Hepatocyte (in vitro differentiated cells): ENCODE measurements at regions not wholly inside any gene's neighbourhood (a gene's known extent, or its start where the extent isn't known, plus 50 kb on each side); places are given as distances from the start of the nearest gene placed in this dataset.

Experiments
- DNase-seq: peaks from one replicate; pipeline ENCODE4 v3.0.0-alpha.2; 2016; ENCODE audit warnings: low spot score
- H2AFZ ChIP-seq: fragments of 200-600 bp; sonication (generic); 2 replicates; pipeline ENCODE4 v1.6.0; 2016; ENCODE audit warnings: antibody characterized with exemption, mild to moderate bottlenecking
- H3K27ac ChIP-seq: fragments of 200-600 bp; sonication (generic); 2 replicates; pipeline ENCODE4 v1.5.1; 2016; ENCODE audit warnings: mild to moderate bottlenecking
- H3K27me3 ChIP-seq: fragments of 200-600 bp; sonication (generic); 2 replicates; pipeline ENCODE4 v1.6.1; 2016
- H3K36me3 ChIP-seq: fragments of 200-600 bp; sonication (generic); replicated peaks from 2 replicates; pipeline ENCODE4 v1.5.1; 2016; ENCODE audit warnings: low read depth; ENCODE audit not compliant: insufficient read depth
- H3K4me1 ChIP-seq: fragments of 200-600 bp; sonication (generic); 2 replicates; pipeline ENCODE4 v1.5.1; 2016; ENCODE audit warnings: mild to moderate bottlenecking, moderate library complexity; ENCODE audit not compliant: insufficient read depth
- H3K4me2 ChIP-seq: fragments of 200-600 bp; sonication (generic); 2 replicates; pipeline ENCODE4 v1.6.0; 2016
- H3K4me3 ChIP-seq: fragments of 200-600 bp; sonication (generic); 2 replicates; pipeline ENCODE4 v1.5.1; 2016; ENCODE audit warnings: mild to moderate bottlenecking
- H3K79me2 ChIP-seq: fragments of 200-600 bp; sonication (generic); 2 replicates; pipeline ENCODE4 v1.6.0; 2017; ENCODE audit warnings: mild to moderate bottlenecking
- H3K9me2 ChIP-seq: fragments of 200-600 bp; sonication (generic); replicated peaks from 2 replicates; pipeline ENCODE4 v1.6.0; 2017; ENCODE audit warnings: mild to moderate bottlenecking; ENCODE audit not compliant: insufficient read depth
- H3K9me3 ChIP-seq: fragments of 200-600 bp; sonication (generic); 2 replicates; pipeline ENCODE4 v1.5.1; 2016; ENCODE audit warnings: low read depth, mild to moderate bottlenecking
- H4K20me1 ChIP-seq: fragments of 200-600 bp; sonication (generic); 2 replicates; pipeline ENCODE4 v1.6.0; 2016; ENCODE audit warnings: mild to moderate bottlenecking; ENCODE audit not compliant: insufficient read depth, poor library complexity, severe bottlenecking
- EZH2 ChIP-seq: fragments of 200-600 bp; sonication (generic); IDR thresholded peaks from 2 replicates; pipeline ENCODE4 v1.6.1; 2016; ENCODE audit warnings: antibody characterized with exemption, mild to moderate bottlenecking, borderline replicate concordance
- EZH2phosphoT487 ChIP-seq: fragments of 200-600 bp; sonication (generic); IDR thresholded peaks from one replicate; pipeline ENCODE4 v1.6.1; 2018; ENCODE audit warnings: antibody characterized with exemption, mild to moderate bottlenecking, low read depth, moderate library complexity; ENCODE audit not compliant: unreplicated experiment, severe bottlenecking
- WGBS: methylation state at CpG from one replicate; pipeline ENCODE4 v1.1.6; 2016; ENCODE audit warnings: low lambda C conversion rate; ENCODE audit errors: missing lambda C conversion rate; 5-methylcytosine and 5-hydroxymethylcytosine counted together
- TF ChIP-seq, protein P1 (sequence below): fragments of 200-600 bp; sonication (generic); IDR thresholded peaks from 2 replicates; pipeline ENCODE4 v1.5.1; 2016; ENCODE audit warnings: antibody characterized with exemption, mild to moderate bottlenecking; ENCODE audit not compliant: poor library complexity

DNA sequence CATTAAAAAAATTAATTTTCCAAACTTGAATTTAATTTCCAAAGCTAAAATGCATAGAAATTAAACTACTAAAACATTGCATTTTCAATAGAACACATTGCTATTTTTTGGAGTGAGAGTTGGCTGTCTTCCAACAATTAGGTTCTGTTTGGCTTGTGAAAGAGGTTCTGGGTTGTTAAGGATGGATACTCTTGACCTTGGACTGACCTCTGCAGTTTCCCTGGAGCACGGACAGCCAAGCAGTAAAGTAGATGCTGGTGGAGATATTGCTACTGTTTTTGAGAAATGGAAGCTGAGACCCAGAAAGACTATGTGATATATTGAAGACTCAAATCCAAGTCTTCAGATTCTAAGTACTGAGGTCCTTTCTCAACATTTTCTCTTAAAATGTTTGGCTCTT is 95.9 kb upstream of the CHD6 start:
- Histone ChIP-seq H3K27me3 (no peaks in the 10 kb centered on the region), H3K9me3 (no peaks in the 10 kb centered on the region), H3K27ac (no peak overlapping the region), H3K4me3 (no peak overlapping the region), H3K79me2 (no peaks in the 10 kb centered on the region), H3K4me1 (no peaks in the 10 kb centered on the region), H4K20me1 (no peaks in the 10 kb centered on the region), H3K9me2 (no peaks in the 10 kb centered on the region), H3K4me2 (no peak overlapping the region), H3K36me3 (no peaks in the 10 kb centered on the region), H2AFZ (no peak overlapping the region)
- DNase-seq: no peak
- TF ChIP-seq, protein P1, sequence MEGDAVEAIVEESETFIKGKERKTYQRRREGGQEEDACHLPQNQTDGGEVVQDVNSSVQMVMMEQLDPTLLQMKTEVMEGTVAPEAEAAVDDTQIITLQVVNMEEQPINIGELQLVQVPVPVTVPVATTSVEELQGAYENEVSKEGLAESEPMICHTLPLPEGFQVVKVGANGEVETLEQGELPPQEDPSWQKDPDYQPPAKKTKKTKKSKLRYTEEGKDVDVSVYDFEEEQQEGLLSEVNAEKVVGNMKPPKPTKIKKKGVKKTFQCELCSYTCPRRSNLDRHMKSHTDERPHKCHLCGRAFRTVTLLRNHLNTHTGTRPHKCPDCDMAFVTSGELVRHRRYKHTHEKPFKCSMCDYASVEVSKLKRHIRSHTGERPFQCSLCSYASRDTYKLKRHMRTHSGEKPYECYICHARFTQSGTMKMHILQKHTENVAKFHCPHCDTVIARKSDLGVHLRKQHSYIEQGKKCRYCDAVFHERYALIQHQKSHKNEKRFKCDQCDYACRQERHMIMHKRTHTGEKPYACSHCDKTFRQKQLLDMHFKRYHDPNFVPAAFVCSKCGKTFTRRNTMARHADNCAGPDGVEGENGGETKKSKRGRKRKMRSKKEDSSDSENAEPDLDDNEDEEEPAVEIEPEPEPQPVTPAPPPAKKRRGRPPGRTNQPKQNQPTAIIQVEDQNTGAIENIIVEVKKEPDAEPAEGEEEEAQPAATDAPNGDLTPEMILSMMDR: no peak
- TF ChIP-seq EZH2phosphoT487: no peak
- no peak for TF ChIP-seq EZH2
- 42% methylated on average over 1 of the region's 1 CpG for WGBS

DNA sequence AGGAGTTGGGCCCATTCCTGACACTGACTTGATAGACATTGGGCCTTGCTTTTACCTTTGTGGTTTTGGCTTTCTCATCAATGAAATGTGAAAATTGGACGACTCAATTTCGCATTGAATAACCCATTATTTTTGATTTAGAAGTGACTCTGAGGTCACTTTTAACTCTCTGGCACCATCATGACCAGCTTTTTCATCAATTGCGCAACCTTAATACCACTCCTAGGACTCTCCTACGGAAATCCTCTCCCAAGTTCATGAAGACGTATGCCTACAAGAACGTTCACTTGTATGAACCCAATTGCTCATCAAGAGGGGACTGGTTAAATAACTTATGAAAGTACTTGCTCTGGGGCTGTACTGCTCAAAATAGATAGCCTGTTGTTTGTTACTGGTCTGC is 86.7 kb upstream of the CHD6 start:
- no peak overlapping the region for H3K4me3 ChIP-seq
- no peak for TF ChIP-seq EZH2
- TF ChIP-seq, protein P1: no peak
- TF ChIP-seq EZH2phosphoT487: no peak

DNA sequence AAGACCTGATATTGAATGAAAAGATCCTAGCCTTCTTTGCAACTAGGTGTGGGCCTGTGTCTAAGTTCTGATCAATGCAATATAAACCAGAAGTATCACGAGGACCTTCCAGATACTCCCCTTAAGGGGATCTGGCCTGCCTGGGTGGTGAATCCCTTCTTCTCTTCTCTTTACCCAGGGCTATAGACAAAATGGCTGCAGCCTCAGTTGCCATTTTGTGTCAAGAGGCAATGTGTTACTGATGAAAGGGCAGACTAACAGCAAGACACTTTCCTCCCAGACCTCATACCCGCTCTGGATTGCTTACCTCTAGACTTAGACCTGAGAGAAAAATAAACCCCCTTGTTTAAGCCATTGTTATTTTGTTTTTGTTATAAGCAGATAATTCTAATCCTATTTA is 84.5 kb upstream of the CHD6 start:
- H3K4me3 ChIP-seq: no peak overlapping the region
- H3K27me3 ChIP-seq: no peaks in the 10 kb centered on the region
- H3K9me3 ChIP-seq: no peaks in the 10 kb centered on the region
- H3K4me1 ChIP-seq: no peaks in the 10 kb centered on the region
- H3K4me2 ChIP-seq: no peak overlapping the region
- H2AFZ ChIP-seq: no peak overlapping the region
- no peaks in the 10 kb centered on the region for H3K36me3 ChIP-seq
- H3K9me2 ChIP-seq: no peaks in the 10 kb centered on the region
- DNase-seq: no peak
- no peak overlapping the region for H3K27ac ChIP-seq
- H4K20me1 ChIP-seq: no peaks in the 10 kb centered on the region
- no peak for TF ChIP-seq EZH2
- TF ChIP-seq, protein P1: no peak
- no peak for TF ChIP-seq EZH2phosphoT487
- 91% methylated on average over 2 of the region's 2 CpGs for WGBS
- H3K79me2 ChIP-seq: no peaks in the 10 kb centered on the region

More for the DNA sequence above, 86.7 kb upstream of the CHD6 start:
- no peaks in the 10 kb centered on the region for H4K20me1 ChIP-seq
- no peak overlapping the region for H3K27ac ChIP-seq
- H3K9me3 ChIP-seq: no peaks in the 10 kb centered on the region
- no peak overlapping the region for H3K4me2 ChIP-seq
- WGBS: 87% methylated on average over 6 of the region's 6 CpGs
- no peaks in the 10 kb centered on the region for H3K9me2 ChIP-seq
- H3K4me1 ChIP-seq: no peaks in the 10 kb centered on the region
- no peak overlapping the region for H2AFZ ChIP-seq
- no peaks in the 10 kb centered on the region for H3K27me3 ChIP-seq
- no peaks in the 10 kb centered on the region for H3K79me2 ChIP-seq
- no peaks in the 10 kb centered on the region for H3K36me3 ChIP-seq
- no peak for DNase-seq
